ENCODE measurements at regions not wholly inside any gene's neighbourhood (a gene's known extent, or its start where the extent isn't known, plus 50 kb on each side); places are given as distances from the start of the nearest gene placed in this dataset.

- H2AFZ ChIP-seq (ENCODE audit: low read depth), result 0 out of 2 replicates have a peak overlapping the region, but pooled peaks have one; percentile 24
- no peak for DNase-seq
- TF ChIP-seq IRF3 (IDR thresholded peaks at IDR 0.05; ENCODE audit: low read depth, low read length) (no peak), FOSL2 (IDR thresholded peaks at IDR 0.05; ENCODE audit: borderline replicate concordance, low read depth) (no peak), ZBTB33 (IDR thresholded peaks at IDR 0.05; ENCODE audit: borderline replicate concordance, low read depth) (no peak), GABPA (IDR thresholded peaks at IDR 0.05; ENCODE audit: low read depth) (no peak), NRF1 (IDR thresholded peaks at IDR 0.05; ENCODE audit: low read depth, low read length) (no peak), EZH2phosphoT487 (IDR thresholded peaks at IDR 0.05; ENCODE audit: borderline replicate concordance, low read depth) (no peak), GATA2 (CRISPR knock-in tag; IDR thresholded peaks at IDR 0.05) (no peak), EP300 (IDR thresholded peaks at IDR 0.05; ENCODE audit: borderline replicate concordance in 1 of 2, low read depth in 1 of 2, low read length in 1 of 2) (no peak), SIN3A (IDR thresholded peaks at IDR 0.05; ENCODE audit: borderline replicate concordance, low read depth, low read length) (no peak), PBX3 (IDR thresholded peaks at IDR 0.05) (no peak), MXI1 (IDR thresholded peaks at IDR 0.05; ENCODE audit: low read depth, low read length) (no peak), MEF2A (IDR thresholded peaks at IDR 0.05; ENCODE audit: borderline replicate concordance, low read depth) (no peak), RXRA (IDR thresholded peaks at IDR 0.05; ENCODE audit: borderline replicate concordance, low read depth) (no peak), TEAD4 (IDR thresholded peaks at IDR 0.05; ENCODE audit: borderline replicate concordance, insufficient read depth) (no peak)
- TF ChIP-seq, protein P1, sequence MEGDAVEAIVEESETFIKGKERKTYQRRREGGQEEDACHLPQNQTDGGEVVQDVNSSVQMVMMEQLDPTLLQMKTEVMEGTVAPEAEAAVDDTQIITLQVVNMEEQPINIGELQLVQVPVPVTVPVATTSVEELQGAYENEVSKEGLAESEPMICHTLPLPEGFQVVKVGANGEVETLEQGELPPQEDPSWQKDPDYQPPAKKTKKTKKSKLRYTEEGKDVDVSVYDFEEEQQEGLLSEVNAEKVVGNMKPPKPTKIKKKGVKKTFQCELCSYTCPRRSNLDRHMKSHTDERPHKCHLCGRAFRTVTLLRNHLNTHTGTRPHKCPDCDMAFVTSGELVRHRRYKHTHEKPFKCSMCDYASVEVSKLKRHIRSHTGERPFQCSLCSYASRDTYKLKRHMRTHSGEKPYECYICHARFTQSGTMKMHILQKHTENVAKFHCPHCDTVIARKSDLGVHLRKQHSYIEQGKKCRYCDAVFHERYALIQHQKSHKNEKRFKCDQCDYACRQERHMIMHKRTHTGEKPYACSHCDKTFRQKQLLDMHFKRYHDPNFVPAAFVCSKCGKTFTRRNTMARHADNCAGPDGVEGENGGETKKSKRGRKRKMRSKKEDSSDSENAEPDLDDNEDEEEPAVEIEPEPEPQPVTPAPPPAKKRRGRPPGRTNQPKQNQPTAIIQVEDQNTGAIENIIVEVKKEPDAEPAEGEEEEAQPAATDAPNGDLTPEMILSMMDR (IDR thresholded peaks at IDR 0.05), result no peak
- TF ChIP-seq, protein P2, sequence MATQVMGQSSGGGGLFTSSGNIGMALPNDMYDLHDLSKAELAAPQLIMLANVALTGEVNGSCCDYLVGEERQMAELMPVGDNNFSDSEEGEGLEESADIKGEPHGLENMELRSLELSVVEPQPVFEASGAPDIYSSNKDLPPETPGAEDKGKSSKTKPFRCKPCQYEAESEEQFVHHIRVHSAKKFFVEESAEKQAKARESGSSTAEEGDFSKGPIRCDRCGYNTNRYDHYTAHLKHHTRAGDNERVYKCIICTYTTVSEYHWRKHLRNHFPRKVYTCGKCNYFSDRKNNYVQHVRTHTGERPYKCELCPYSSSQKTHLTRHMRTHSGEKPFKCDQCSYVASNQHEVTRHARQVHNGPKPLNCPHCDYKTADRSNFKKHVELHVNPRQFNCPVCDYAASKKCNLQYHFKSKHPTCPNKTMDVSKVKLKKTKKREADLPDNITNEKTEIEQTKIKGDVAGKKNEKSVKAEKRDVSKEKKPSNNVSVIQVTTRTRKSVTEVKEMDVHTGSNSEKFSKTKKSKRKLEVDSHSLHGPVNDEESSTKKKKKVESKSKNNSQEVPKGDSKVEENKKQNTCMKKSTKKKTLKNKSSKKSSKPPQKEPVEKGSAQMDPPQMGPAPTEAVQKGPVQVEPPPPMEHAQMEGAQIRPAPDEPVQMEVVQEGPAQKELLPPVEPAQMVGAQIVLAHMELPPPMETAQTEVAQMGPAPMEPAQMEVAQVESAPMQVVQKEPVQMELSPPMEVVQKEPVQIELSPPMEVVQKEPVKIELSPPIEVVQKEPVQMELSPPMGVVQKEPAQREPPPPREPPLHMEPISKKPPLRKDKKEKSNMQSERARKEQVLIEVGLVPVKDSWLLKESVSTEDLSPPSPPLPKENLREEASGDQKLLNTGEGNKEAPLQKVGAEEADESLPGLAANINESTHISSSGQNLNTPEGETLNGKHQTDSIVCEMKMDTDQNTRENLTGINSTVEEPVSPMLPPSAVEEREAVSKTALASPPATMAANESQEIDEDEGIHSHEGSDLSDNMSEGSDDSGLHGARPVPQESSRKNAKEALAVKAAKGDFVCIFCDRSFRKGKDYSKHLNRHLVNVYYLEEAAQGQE (IDR thresholded peaks at IDR 0.05; ENCODE audit: low read depth, low read length), result no peak
- TF ChIP-seq, protein P3, sequence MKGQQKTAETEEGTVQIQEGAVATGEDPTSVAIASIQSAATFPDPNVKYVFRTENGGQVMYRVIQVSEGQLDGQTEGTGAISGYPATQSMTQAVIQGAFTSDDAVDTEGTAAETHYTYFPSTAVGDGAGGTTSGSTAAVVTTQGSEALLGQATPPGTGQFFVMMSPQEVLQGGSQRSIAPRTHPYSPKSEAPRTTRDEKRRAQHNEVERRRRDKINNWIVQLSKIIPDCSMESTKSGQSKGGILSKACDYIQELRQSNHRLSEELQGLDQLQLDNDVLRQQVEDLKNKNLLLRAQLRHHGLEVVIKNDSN (IDR thresholded peaks at IDR 0.05; ENCODE audit: borderline replicate concordance, low read depth), result no peak
- ChIA-PET CTCF (interaction anchor here (1.3 to 3.6 kb wide), 3 partner anchors 10 to 269 kb away, joined by 3 to 12 read pairs (median 4); no protein-coding TSS in a partner anchor), POLR2A (no interaction called here)
- no peaks in the 10 kb centered on the region for H3K79me2 ChIP-seq (ENCODE audit: insufficient read depth)
- H3K4me2 ChIP-seq, result no peak overlapping the region
- H3K9me3 ChIP-seq, result peaks cover 7% of the 10 kb centered on the region; the same call in 1 of the 2 replicates
- peaks cover 3 to 10% of the 10 kb centered on the region in 2 experiments; a peak in 2 of 4 replicates for H3K4me1 ChIP-seq (ENCODE audit: control insufficient read depth in 1 of 2, insufficient read depth in 2 of 2, low read depth in 1 of 2, low read length in 1 of 2)
- H3K9ac ChIP-seq, result no peak overlapping the region
- WGBS (ENCODE audit: low lambda C conversion rate), result 24% methylated on average over 2 of the region's 2 CpGs
- no peaks in the 10 kb centered on the region for H4K20me1 ChIP-seq (ENCODE audit: insufficient read depth)
- H3K4me3 ChIP-seq (ENCODE audit: low read depth in 2 of 2, low read length in 1 of 2), result no peak overlapping the region
- no peaks in the 10 kb centered on the region for H3K27me3 ChIP-seq (ENCODE audit: insufficient read depth)
- no peaks in the 10 kb centered on the region for H3K36me3 ChIP-seq (replicated peaks in 1 of 2; ENCODE audit: control insufficient read depth in 1 of 2, insufficient read depth in 2 of 2, low read length in 1 of 2)
- no peaks in the 10 kb centered on the region for H3K9me2 ChIP-seq
- H3K27ac ChIP-seq (ENCODE audit: low read depth in 2 of 2, low read length in 1 of 2), result no peak overlapping the region
- peaks cover 3% of the 10 kb centered on the region for H3F3A ChIP-seq (replicated peaks; ENCODE audit: insufficient read depth)
These were observed 754.5 kb downstream of the DIAPH3 start for GRCh38 chr13:59409211-59409610.
